Transverse colon (tissue), 3 donors: ENCODE measurements at regions not wholly inside any gene's neighbourhood (a gene's known extent, or its start where the extent isn't known, plus 50 kb on each side); places are given as distances from the start of the nearest gene placed in this dataset.

Experiments used
- CTCF ChIP-seq, 5 experiments: fragments of 200-600 bp in 3 of 5; fragments of 450-650 bp in 2 of 5; sonication (generic) in 3 of 5; IDR thresholded peaks; 1 replicate in 2 of 5; 2 replicates in 3 of 5; pipeline ENCODE4 v1.5.1; 2016 to 2017; ENCODE audit warnings: antibody characterized with exemption in 5 of 5, inconsistent platforms in 3 of 5, mild to moderate bottlenecking in 2 of 5, moderate library complexity in 1 of 5
- EP300 ChIP-seq: sonication (generic); formaldehyde crosslinking; IDR thresholded peaks from one replicate; pipeline ENCODE4 v1.6.1; 2017; ENCODE audit warnings: antibody characterized with exemption, low read depth

DNA sequence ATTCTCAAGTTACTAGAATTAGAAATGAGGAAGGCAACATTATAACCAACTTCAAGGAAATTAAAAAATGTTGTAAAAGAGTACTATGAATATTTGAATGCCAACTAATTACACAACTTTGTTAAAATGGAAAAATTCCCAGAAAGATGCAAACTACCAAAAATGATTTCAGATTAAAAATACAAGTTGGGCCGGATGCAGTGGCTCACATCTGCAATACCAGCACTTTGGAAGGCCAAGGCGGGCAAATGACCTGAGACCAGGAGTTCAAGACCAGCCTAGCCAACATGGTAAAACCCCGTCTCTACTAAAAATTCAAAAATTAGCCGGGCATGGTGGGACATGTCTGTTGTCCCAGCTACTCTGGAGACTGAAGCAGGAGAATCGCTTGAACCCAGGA, 874.2 kb upstream of the GJE1 start:
- TF ChIP-seq CTCF (IDR thresholded peaks at IDR 0.05), result no peak
- no peak for TF ChIP-seq EP300
